ENCODE measurements at regions not wholly inside any gene's neighbourhood (a gene's known extent, or its start where the extent isn't known, plus 50 kb on each side); places are given as distances from the start of the nearest gene placed in this dataset.

GRCh38 chr7:10343108-10343507 is 630.6 kb upstream of the PHF14 start:
- Histone ChIP-seq H3K4me2 (ENCODE audit: low read length) (no peak overlapping the region), H3K79me2 (ENCODE audit: control insufficient read depth, insufficient read depth, low read length) (no peaks in the 10 kb centered on the region), H4K5ac (ENCODE audit: low read length) (no peak overlapping the region), H3K27ac (ENCODE audit: low read depth, low read length) (no peak overlapping the region), H3K27me3 (ENCODE audit: insufficient read depth, low read length, poor library complexity) (no peaks in the 10 kb centered on the region), H3K4me3 (ENCODE audit: low read length) (no peak overlapping the region), H3K23ac (ENCODE audit: low read length) (no peak overlapping the region), H2BK15ac (replicated peaks; ENCODE audit: low read depth) (no peak overlapping the region), H2BK5ac (ENCODE audit: low read length) (no peak overlapping the region), H2BK120ac (ENCODE audit: low read depth, low read length) (no peak overlapping the region), H4K8ac (ENCODE audit: low read depth, low read length) (no peak overlapping the region), H3K4me1 (ENCODE audit: control insufficient read depth, low read depth, low read length) (no peaks in the 10 kb centered on the region), H2AK5ac (ENCODE audit: low read length) (no peak overlapping the region), H3K9ac (ENCODE audit: low read length) (no peak overlapping the region), H3K79me1 (ENCODE audit: low read length) (no peaks in the 10 kb centered on the region), H3K18ac (ENCODE audit: low read length) (no peak overlapping the region), H3K4ac (ENCODE audit: low read depth, low read length) (no peak overlapping the region), H3K36me3 (ENCODE audit: control insufficient read depth, insufficient read depth, low read length) (no peaks in the 10 kb centered on the region), H3K56ac (ENCODE audit: low read length) (no peak overlapping the region)
- DNase-seq, result no peak
- no CpG with 5 or more reads among the region's 2 CpGs for WGBS (ENCODE audit: extremely low coverage, insufficient coverage, low lambda C conversion rate)

GRCh38 chr7:10346032-10346431 is 627.6 kb upstream of the PHF14 start:
- Histone ChIP-seq H2BK15ac (replicated peaks; ENCODE audit: low read depth) (no peak overlapping the region), H3K18ac (ENCODE audit: low read length) (no peak overlapping the region), H4K5ac (ENCODE audit: low read length) (no peak overlapping the region), H3K27me3 (ENCODE audit: insufficient read depth, low read length, poor library complexity) (no peaks in the 10 kb centered on the region), H3K4me3 (ENCODE audit: low read length) (no peak overlapping the region), H3K79me2 (ENCODE audit: control insufficient read depth, insufficient read depth, low read length) (no peaks in the 10 kb centered on the region), H3K56ac (ENCODE audit: low read length) (no peak overlapping the region), H3K27ac (ENCODE audit: low read depth, low read length) (no peak overlapping the region), H3K4me1 (ENCODE audit: control insufficient read depth, low read depth, low read length) (no peaks in the 10 kb centered on the region), H2BK5ac (ENCODE audit: low read length) (no peak overlapping the region), H3K4me2 (ENCODE audit: low read length) (no peak overlapping the region), H2BK120ac (ENCODE audit: low read depth, low read length) (no peak overlapping the region), H3K4ac (ENCODE audit: low read depth, low read length) (no peak overlapping the region), H3K9ac (ENCODE audit: low read length) (no peak overlapping the region), H4K8ac (ENCODE audit: low read depth, low read length) (no peak overlapping the region), H3K79me1 (ENCODE audit: low read length) (no peaks in the 10 kb centered on the region), H3K36me3 (ENCODE audit: control insufficient read depth, insufficient read depth, low read length) (no peaks in the 10 kb centered on the region), H3K23ac (ENCODE audit: low read length) (no peak overlapping the region), H2AK5ac (ENCODE audit: low read length) (no peak overlapping the region)
- WGBS (ENCODE audit: extremely low coverage, insufficient coverage, low lambda C conversion rate), result no CpG with 5 or more reads among the region's 1 CpG
- DNase-seq, result no peak

- Histone ChIP-seq H4K8ac (ENCODE audit: low read depth, low read length) (no peak overlapping the region), H3K27me3 (ENCODE audit: insufficient read depth, low read length, poor library complexity) (no peaks in the 10 kb centered on the region), H3K23ac (ENCODE audit: low read length) (no peak overlapping the region), H3K79me2 (ENCODE audit: control insufficient read depth, insufficient read depth, low read length) (no peaks in the 10 kb centered on the region), H3K18ac (ENCODE audit: low read length) (no peak overlapping the region), H3K4ac (ENCODE audit: low read depth, low read length) (no peak overlapping the region), H2BK15ac (replicated peaks; ENCODE audit: low read depth) (no peak overlapping the region), H3K56ac (ENCODE audit: low read length) (no peak overlapping the region), H3K9ac (ENCODE audit: low read length) (no peak overlapping the region), H3K4me3 (ENCODE audit: low read length) (no peak overlapping the region), H3K4me2 (ENCODE audit: low read length) (no peak overlapping the region), H2BK5ac (ENCODE audit: low read length) (no peak overlapping the region), H2AK5ac (ENCODE audit: low read length) (no peak overlapping the region), H4K5ac (ENCODE audit: low read length) (no peak overlapping the region), H3K36me3 (ENCODE audit: control insufficient read depth, insufficient read depth, low read length) (no peaks in the 10 kb centered on the region), H2BK120ac (ENCODE audit: low read depth, low read length) (no peak overlapping the region), H3K4me1 (ENCODE audit: control insufficient read depth, low read depth, low read length) (no peaks in the 10 kb centered on the region), H3K27ac (ENCODE audit: low read depth, low read length) (no peak overlapping the region), H3K79me1 (ENCODE audit: low read length) (no peaks in the 10 kb centered on the region)
- no peak for DNase-seq
- no CpG with 5 or more reads among the region's 2 CpGs for WGBS (ENCODE audit: extremely low coverage, insufficient coverage, low lambda C conversion rate)
Observed at GRCh38 chr7:10355816-10356215, 617.9 kb upstream of the PHF14 start.

GRCh38 chr7:10360050-10360449 is 613.6 kb upstream of the PHF14 start:
- Histone ChIP-seq H2BK15ac (replicated peaks; ENCODE audit: low read depth) (no peak overlapping the region), H3K4me3 (ENCODE audit: low read length) (no peak overlapping the region), H3K27ac (ENCODE audit: low read depth, low read length) (no peak overlapping the region), H4K8ac (ENCODE audit: low read depth, low read length) (no peak overlapping the region), H2AK5ac (ENCODE audit: low read length) (no peak overlapping the region), H4K5ac (ENCODE audit: low read length) (no peak overlapping the region), H3K79me1 (ENCODE audit: low read length) (no peaks in the 10 kb centered on the region), H3K18ac (ENCODE audit: low read length) (no peak overlapping the region), H3K4ac (ENCODE audit: low read depth, low read length) (no peak overlapping the region), H3K36me3 (ENCODE audit: control insufficient read depth, insufficient read depth, low read length) (no peaks in the 10 kb centered on the region), H3K4me2 (ENCODE audit: low read length) (no peak overlapping the region), H3K27me3 (ENCODE audit: insufficient read depth, low read length, poor library complexity) (no peaks in the 10 kb centered on the region), H3K79me2 (ENCODE audit: control insufficient read depth, insufficient read depth, low read length) (no peaks in the 10 kb centered on the region), H3K4me1 (ENCODE audit: control insufficient read depth, low read depth, low read length) (no peaks in the 10 kb centered on the region), H3K56ac (ENCODE audit: low read length) (no peak overlapping the region), H2BK120ac (ENCODE audit: low read depth, low read length) (no peak overlapping the region), H3K9ac (ENCODE audit: low read length) (no peak overlapping the region), H3K23ac (ENCODE audit: low read length) (no peak overlapping the region), H2BK5ac (ENCODE audit: low read length) (no peak overlapping the region)
- WGBS (ENCODE audit: extremely low coverage, insufficient coverage, low lambda C conversion rate), result no CpG with 5 or more reads among the region's 3 CpGs
- DNase-seq, result no peak

- no peak overlapping the region for H3K4me3 ChIP-seq (ENCODE audit: low read length)
- no peak overlapping the region for H3K56ac ChIP-seq (ENCODE audit: low read length)
- no peak overlapping the region for H4K8ac ChIP-seq (ENCODE audit: low read depth, low read length)
- H3K4ac ChIP-seq (ENCODE audit: low read depth, low read length), result no peak overlapping the region
- H3K27me3 ChIP-seq (ENCODE audit: insufficient read depth, low read length, poor library complexity), result no peaks in the 10 kb centered on the region
- H2BK120ac ChIP-seq (ENCODE audit: low read depth, low read length), result no peak overlapping the region
- H3K4me1 ChIP-seq (ENCODE audit: control insufficient read depth, low read depth, low read length), result no peaks in the 10 kb centered on the region
- no peak overlapping the region for H3K27ac ChIP-seq (ENCODE audit: low read depth, low read length)
- no peaks in the 10 kb centered on the region for H3K36me3 ChIP-seq (ENCODE audit: control insufficient read depth, insufficient read depth, low read length)
- no peak overlapping the region for H3K4me2 ChIP-seq (ENCODE audit: low read length)
- no peaks in the 10 kb centered on the region for H3K79me2 ChIP-seq (ENCODE audit: control insufficient read depth, insufficient read depth, low read length)
- no peaks in the 10 kb centered on the region for H3K79me1 ChIP-seq (ENCODE audit: low read length)
- H2BK5ac ChIP-seq (ENCODE audit: low read length), result no peak overlapping the region
- H3K9ac ChIP-seq (ENCODE audit: low read length), result no peak overlapping the region
- no peak overlapping the region for H3K23ac ChIP-seq (ENCODE audit: low read length)
- no peak for DNase-seq
- no peak overlapping the region for H3K18ac ChIP-seq (ENCODE audit: low read length)
- no peak overlapping the region for H4K5ac ChIP-seq (ENCODE audit: low read length)
- no peak overlapping the region for H2AK5ac ChIP-seq (ENCODE audit: low read length)
- no peak overlapping the region for H2BK15ac ChIP-seq (replicated peaks; ENCODE audit: low read depth)
Observed at GRCh38 chr7:10401793-10402192, 571.9 kb upstream of the PHF14 start.

- Histone ChIP-seq H3K4me1 (ENCODE audit: control insufficient read depth, low read depth, low read length) (no peaks in the 10 kb centered on the region), H3K4me3 (ENCODE audit: low read length) (no peak overlapping the region), H3K23ac (ENCODE audit: low read length) (no peak overlapping the region), H2AK5ac (ENCODE audit: low read length) (no peak overlapping the region), H3K36me3 (ENCODE audit: control insufficient read depth, insufficient read depth, low read length) (no peaks in the 10 kb centered on the region), H4K5ac (ENCODE audit: low read length) (no peak overlapping the region), H3K4me2 (ENCODE audit: low read length) (no peak overlapping the region), H3K56ac (ENCODE audit: low read length) (no peak overlapping the region), H2BK15ac (replicated peaks; ENCODE audit: low read depth) (no peak overlapping the region), H3K27me3 (ENCODE audit: insufficient read depth, low read length, poor library complexity) (no peaks in the 10 kb centered on the region), H3K18ac (ENCODE audit: low read length) (no peak overlapping the region), H2BK120ac (ENCODE audit: low read depth, low read length) (no peak overlapping the region), H3K27ac (ENCODE audit: low read depth, low read length) (no peak overlapping the region), H3K9ac (ENCODE audit: low read length) (no peak overlapping the region), H3K4ac (ENCODE audit: low read depth, low read length) (no peak overlapping the region), H3K79me1 (ENCODE audit: low read length) (no peaks in the 10 kb centered on the region), H2BK5ac (ENCODE audit: low read length) (no peak overlapping the region), H3K79me2 (ENCODE audit: control insufficient read depth, insufficient read depth, low read length) (no peaks in the 10 kb centered on the region), H4K8ac (ENCODE audit: low read depth, low read length) (no peak overlapping the region)
- DNase-seq, result peak; percentile 35
- WGBS (ENCODE audit: extremely low coverage, insufficient coverage, low lambda C conversion rate), result no CpG with 5 or more reads among the region's 3 CpGs
Observed at GRCh38 chr7:10412422-10413019, 561.2 kb upstream of the PHF14 start.
